ENCODE measurements at regions not wholly inside any gene's neighbourhood (a gene's known extent, or its start where the extent isn't known, plus 50 kb on each side); places are given as distances from the start of the nearest gene placed in this dataset.

GRCh38 chr22:17269607-17270261 lies 50.5 kb upstream of the ADA2 start:
- peak in 3 of 10 donors; percentile 55 to 56 (median 55) for DNase-seq
- intact Hi-C loops (cut with DNase I), result no loop called here

- intact Hi-C loops (cut with DNase I), result no loop called here
- DNase-seq, result peak in 1 of 10 donors; percentile 1
Observed at GRCh38 chr22:17269224-17269606, 50.0 kb upstream of the ADA2 start.
